Activated CD4-positive, alpha-beta T cell treated with anti-CD3 and anti-CD28 coated beads for 24 hours (primary cell): ENCODE measurements at regions not wholly inside any gene's neighbourhood (a gene's known extent, or its start where the extent isn't known, plus 50 kb on each side); places are given as distances from the start of the nearest gene placed in this dataset.
"Not testable (repeated sequence)": the region's sequence is repeated elsewhere in the genome, so short reads cannot be mapped to it uniquely, and the experiment has no call there.

ENCODE experiments used
- DNase-seq, 2 donors: peaks; one replicate each; pipeline ENCODE4 v3.0.0-alpha.2; 2020; ENCODE audit warnings: low read depth in 2 of 2

DNA sequence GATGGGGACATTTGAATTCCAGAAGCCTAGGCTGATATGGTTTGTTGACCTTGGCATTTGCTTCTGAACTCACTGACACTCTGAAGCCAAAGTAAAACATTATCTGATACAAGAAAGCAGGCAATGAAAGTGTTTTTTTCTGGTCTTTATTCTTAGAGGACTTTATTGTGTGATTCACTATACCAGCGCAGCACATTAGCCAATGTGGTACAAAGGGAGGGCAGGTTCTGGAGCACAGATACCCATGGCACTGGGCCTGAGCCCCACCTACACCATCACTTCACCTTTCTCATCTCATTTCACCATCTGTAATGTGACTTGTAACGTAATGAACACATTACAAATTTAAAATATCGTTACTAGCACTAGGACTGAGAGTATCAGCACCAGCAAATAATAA is 89.7 kb upstream of the ZNF366 start:
- no peak for DNase-seq

DNA sequence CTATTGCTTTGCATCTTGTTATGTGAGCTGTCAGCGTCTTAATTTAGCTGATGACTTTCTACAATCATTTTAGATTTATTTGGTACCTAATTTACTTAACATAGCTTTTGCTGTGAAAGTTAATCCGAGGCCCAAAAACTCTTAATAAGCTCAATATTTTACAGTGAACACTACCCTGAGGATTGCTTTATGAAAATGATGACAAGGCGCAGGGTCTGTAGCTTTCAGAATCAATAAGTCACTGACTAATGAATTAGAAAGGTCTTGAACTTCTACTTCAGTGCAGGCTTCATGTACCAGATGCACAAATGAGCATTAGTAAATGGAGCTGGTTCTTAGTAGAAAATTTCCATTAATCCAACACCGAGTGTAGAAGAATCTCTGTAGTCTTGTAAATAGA is 81.4 kb upstream of the ZNF366 start:
- no peak for DNase-seq

DNA sequence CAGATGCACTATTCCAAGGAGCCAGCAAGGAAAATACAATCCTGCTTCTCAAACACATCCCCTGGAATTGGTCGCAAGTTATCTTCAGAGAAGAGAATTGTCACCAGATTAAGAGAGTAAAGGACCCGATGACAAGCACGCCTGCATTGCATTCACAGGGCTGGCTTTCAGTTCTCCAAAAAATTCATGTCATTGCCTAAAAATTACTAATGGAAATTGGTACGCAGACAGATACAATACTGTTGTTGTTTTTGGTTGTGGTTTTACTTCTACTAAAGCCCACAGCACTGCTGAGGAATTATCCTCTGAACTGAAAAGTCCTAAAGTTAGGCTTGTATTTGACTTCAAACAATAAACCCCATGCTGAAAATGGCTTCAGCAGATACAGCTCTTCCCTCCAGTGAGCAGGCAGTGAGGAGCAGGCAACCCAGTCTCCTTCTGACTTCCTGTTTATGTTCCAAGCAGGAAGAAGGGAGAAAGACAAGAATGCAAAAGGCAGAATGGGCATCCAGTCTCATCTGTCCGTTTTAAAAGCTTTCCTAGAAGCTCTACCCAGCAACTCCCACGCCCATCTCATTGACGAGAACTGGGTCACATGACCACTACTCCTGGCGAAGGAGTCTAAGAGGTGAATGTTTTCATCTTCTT is 80.6 kb upstream of the ZNF366 start:
- no peak for DNase-seq

DNA sequence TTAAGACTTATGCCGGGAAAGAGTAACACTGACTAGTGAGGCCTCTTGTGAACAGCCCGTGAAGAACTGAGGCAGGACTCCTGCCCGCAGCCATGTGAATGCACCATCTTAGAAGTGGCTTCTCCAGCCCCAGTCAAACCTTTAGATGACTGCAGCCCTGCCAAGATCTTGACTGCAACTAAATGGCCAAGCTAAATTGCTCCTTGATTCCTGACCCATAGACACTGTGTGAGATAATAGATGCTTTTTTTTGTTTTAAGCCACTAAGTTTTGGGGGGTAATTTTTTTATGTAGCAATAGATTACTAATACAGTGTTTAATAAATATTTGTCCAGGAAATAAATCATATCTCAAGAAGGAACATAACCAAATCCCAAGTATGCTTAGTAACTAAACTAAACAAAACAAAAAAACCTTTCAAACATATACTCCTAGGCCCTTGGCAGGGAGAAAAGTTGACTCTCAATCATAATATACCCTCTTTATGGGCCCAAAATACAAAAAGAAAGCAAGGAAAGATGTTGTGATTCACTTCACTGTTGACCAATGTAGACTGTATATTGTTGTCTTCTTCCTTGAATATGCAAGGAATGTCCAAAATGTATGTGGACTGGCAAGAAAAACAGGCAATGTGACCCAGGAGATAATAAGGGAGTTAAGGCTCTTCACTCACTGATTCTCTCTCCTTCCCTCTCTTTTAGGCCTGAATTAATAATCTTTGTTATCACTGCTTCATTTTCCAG is 79.7 kb upstream of the ZNF366 start:
- DNase-seq: no peak

- DNase-seq: no peak
These were observed 77.3 kb upstream of the ZNF366 start for GRCh38 chr5:72584466-72584865.

DNA sequence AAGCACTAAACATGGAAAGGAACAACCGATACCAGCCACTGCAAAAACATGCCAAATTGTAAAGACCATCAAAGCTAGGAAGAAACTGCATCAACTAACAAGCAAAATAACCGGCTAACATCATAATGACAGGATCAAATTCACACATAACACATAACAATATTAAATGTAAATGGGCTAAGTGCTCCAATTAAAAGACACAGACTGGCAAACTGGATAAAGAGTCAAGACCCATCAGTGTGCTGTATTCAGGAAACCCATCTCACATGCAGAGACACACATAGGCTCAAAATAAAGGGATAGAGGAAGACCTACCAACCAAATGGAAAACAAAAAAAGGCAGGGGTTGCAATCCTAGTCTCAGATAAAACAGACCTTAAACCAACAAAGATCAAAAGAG is 72.1 kb upstream of the ZNF366 start:
- DNase-seq: not testable (repeated sequence)

- DNase-seq: no peak
These were observed 65.1 kb upstream of the ZNF366 start for GRCh38 chr5:72572236-72572765.

DNA sequence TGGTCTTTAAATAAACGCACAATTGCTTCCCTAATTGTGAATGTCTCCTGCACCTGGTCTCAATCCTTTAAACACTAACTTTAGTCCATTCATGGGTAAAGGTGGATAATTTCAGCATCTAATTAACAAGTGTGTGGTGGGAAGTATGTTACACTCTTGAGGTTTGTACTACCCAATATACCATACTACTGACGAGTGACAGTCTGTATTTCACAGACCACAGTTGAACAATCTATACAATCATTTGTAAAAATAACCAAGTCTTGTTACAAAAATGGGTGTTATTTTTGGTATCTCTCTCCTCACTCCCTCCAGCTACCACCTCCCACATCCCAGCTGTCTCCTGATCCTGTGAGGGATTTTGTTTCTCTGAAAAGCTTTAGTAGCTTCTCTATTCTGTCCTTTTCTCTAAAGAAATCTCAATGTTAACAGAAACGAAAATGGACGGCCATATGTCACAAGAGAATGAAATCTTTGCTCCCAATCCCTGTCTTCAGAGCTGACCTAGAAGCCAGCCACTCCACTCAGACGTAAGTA is 62.3 kb upstream of the ZNF366 start:
- DNase-seq: no peak

- no peak for DNase-seq
These were observed 59.5 kb upstream of the ZNF366 start for GRCh38 chr5:72566746-72567145.

DNA sequence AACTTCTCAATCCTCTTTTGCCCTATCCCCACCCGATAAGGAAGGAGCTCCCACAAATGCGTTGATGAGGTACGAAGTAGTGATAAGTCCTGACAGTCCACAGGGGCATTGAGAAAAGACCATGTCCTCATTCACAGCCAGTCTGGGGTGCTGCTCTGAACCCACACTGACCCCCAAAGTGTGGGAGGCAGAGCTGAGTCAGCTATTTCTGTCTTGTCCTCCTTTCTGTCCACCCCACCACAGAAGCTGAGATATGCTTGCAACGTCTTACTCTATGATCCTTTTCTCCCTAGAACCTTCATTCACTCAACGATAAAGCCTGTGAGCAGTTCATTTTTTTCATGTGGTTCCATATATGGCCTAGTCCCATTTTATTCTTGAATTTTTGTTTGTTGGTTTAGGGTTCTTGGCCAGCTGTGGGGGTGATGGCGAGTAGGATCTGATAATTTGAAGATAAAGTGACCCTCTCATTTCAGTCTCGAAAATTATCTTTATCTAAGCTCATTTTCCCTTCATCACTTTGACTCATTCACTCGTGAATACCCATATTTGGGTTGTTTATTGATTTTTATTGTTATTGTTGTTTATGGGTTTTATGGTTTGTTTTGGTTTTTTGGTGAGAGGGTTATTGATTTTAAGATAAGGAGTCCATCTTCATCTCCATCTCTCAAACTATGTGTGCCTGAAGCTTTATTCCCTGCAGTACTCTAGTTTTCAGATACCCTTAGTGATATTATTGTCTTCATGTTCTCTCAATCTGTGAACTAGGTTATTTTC is 58.5 kb upstream of the ZNF366 start:
- DNase-seq: no peak

DNA sequence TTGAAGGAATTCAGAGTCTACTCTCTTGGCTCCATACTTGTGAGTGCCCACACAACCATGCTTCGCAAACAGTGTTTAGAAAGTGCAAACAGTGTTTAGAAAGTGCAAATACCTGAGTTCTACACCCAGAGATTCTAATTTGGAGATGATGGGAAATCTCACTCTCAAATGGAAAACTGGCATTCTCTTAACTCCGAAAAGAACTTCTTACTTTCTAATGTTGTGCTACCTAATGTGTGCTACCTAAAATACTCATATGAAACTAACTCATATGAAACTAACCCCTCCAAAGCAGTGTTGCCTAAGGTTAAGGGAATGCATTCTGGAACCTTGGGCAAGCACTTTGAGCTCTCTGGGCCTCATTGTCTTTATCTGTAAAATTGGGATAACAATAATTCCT is 55.5 kb upstream of the ZNF366 start:
- no peak for DNase-seq

- no peak for DNase-seq
These were observed 54.1 kb upstream of the ZNF366 start for GRCh38 chr5:72561148-72561972.

GRCh38 chr5:72559866-72560766 is 52.9 kb upstream of the ZNF366 start:
- DNase-seq: no peak

- DNase-seq: no peak
These were observed 51.2 kb upstream of the ZNF366 start for GRCh38 chr5:72558383-72558782.

DNA sequence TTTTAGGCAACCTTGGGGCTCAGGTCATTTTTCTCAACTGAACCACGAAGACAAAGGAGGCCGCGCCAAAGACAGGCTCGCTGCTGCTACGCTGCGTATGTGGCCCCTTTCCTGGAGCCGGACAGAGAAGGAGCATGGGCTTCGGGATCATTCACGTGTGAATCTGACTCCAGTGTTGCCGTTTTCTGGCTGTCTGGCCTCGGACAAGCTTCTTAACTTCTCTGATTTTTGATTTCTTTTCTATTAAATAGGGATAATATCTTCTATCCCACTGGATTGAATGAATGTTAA is 50.8 kb upstream of the ZNF366 start:
- DNase-seq: no peak

GRCh38 chr5:72557167-72558045 is 50.2 kb upstream of the ZNF366 start:
- no peak for DNase-seq
